ENCODE measurements at regions not wholly inside any gene's neighbourhood (a gene's known extent, or its start where the extent isn't known, plus 50 kb on each side); places are given as distances from the start of the nearest gene placed in this dataset.

GRCh38 chr5:138625134-138625533, 49.9 kb upstream of the HSPA9 start:
- ChIA-PET CTCF (no interaction called here), POLR2A (no interaction called here)
- no peaks in the 10 kb centered on the region for H3K36me3 Mint-ChIP-seq
- peaks cover 10% of the 10 kb centered on the region for H3K4me1 Mint-ChIP-seq
- ATAC-seq: no peak
- no peaks in the 10 kb centered on the region for H3K9me3 Mint-ChIP-seq
- H3K4me3 Mint-ChIP-seq: no peak overlapping the region
- peaks cover 2% of the 10 kb centered on the region; the same call in 1 of the 2 replicates for H3K27me3 Mint-ChIP-seq (ENCODE audit: low read depth)
- no peak overlapping the region for H3K27ac Mint-ChIP-seq
- DNase-seq (ENCODE audit: low spot score): no peak
- no peak for TF ChIP-seq PREB (CRISPR knock-in tag; IDR thresholded peaks at IDR 0.05; ENCODE audit: borderline replicate concordance)
- no peak for TF ChIP-seq ZNF263 (CRISPR knock-in tag; IDR thresholded peaks at IDR 0.05; ENCODE audit: low read depth)
- TF ChIP-seq ZNF423 (CRISPR knock-in tag; IDR thresholded peaks at IDR 0.05): no peak
- TF ChIP-seq ZNF396 (CRISPR knock-in tag; IDR thresholded peaks at IDR 0.05; ENCODE audit: borderline replicate concordance): no peak
- no peak for TF ChIP-seq ZNF512 (CRISPR knock-in tag; IDR thresholded peaks at IDR 0.05; ENCODE audit: borderline replicate concordance)
- no peak for TF ChIP-seq ZNF671 (CRISPR knock-in tag; IDR thresholded peaks at IDR 0.05)
- TF ChIP-seq ZSCAN18 (CRISPR knock-in tag; IDR thresholded peaks at IDR 0.05): no peak
